ENCODE measurements at regions not wholly inside any gene's neighbourhood (a gene's known extent, or its start where the extent isn't known, plus 50 kb on each side); places are given as distances from the start of the nearest gene placed in this dataset.

GRCh38 chr12:39037115-39037514, 131.7 kb upstream of the CPNE8 start:
- DNase-seq (no peak), ATAC-seq (no peak)
- no peak overlapping the region for H3K27ac ChIP-seq
- H3K9me3 ChIP-seq = no peaks in the 10 kb centered on the region
- intact Hi-C loops (cut with DNase I) = no loop called here
- H3K4me3 ChIP-seq = no peak overlapping the region
- TF ChIP-seq POLR2A (IDR thresholded peaks at IDR 0.05) = no peak
- TF ChIP-seq, protein P1, sequence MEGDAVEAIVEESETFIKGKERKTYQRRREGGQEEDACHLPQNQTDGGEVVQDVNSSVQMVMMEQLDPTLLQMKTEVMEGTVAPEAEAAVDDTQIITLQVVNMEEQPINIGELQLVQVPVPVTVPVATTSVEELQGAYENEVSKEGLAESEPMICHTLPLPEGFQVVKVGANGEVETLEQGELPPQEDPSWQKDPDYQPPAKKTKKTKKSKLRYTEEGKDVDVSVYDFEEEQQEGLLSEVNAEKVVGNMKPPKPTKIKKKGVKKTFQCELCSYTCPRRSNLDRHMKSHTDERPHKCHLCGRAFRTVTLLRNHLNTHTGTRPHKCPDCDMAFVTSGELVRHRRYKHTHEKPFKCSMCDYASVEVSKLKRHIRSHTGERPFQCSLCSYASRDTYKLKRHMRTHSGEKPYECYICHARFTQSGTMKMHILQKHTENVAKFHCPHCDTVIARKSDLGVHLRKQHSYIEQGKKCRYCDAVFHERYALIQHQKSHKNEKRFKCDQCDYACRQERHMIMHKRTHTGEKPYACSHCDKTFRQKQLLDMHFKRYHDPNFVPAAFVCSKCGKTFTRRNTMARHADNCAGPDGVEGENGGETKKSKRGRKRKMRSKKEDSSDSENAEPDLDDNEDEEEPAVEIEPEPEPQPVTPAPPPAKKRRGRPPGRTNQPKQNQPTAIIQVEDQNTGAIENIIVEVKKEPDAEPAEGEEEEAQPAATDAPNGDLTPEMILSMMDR (IDR thresholded peaks at IDR 0.05) = no peak
- H3K4me1 ChIP-seq = no peaks in the 10 kb centered on the region
- WGBS, 4 donors = 80 to 89% (median 87%) methylated on average over 2 of the region's 2 CpGs
- H3K36me3 ChIP-seq = no peaks in the 10 kb centered on the region
- H3K27me3 ChIP-seq = no peaks in the 10 kb centered on the region

- TF ChIP-seq POLR2A (IDR thresholded peaks at IDR 0.05) = no peak
- TF ChIP-seq, protein P1 (IDR thresholded peaks at IDR 0.05) = no peak
- no peak for DNase-seq
- 74 to 100% (median 87%) methylated on average over 1 of the region's 1 CpG for WGBS, 4 donors
- Histone ChIP-seq H3K9me3 (no peaks in the 10 kb centered on the region), H3K27ac (no peak overlapping the region), H3K27me3 (no peaks in the 10 kb centered on the region), H3K4me3 (no peak overlapping the region), H3K36me3 (no peaks in the 10 kb centered on the region), H3K4me1 (no peaks in the 10 kb centered on the region)
- ATAC-seq = no peak
- intact Hi-C loops (cut with DNase I) = no loop called here
Observed at GRCh38 chr12:39036105-39036504, 130.7 kb upstream of the CPNE8 start.

- H3K9me3 ChIP-seq = no peaks in the 10 kb centered on the region
- no peaks in the 10 kb centered on the region for H3K36me3 ChIP-seq
- no peaks in the 10 kb centered on the region for H3K27me3 ChIP-seq
- WGBS, 4 donors = 81 to 92% (median 86%) methylated on average over 4 of the region's 4 CpGs
- no peak overlapping the region for H3K4me3 ChIP-seq
- H3K4me1 ChIP-seq = no peaks in the 10 kb centered on the region
- DNase-seq (no peak), ATAC-seq (no peak)
- no peak overlapping the region for H3K27ac ChIP-seq
- TF ChIP-seq POLR2A (IDR thresholded peaks at IDR 0.05) = no peak
- TF ChIP-seq, protein P1 (IDR thresholded peaks at IDR 0.05) = no peak
- intact Hi-C loops (cut with DNase I) = no loop called here
Observed at GRCh38 chr12:39033782-39034181, 128.4 kb upstream of the CPNE8 start.

- Histone ChIP-seq H3K4me1 (no peaks in the 10 kb centered on the region), H3K36me3 (no peaks in the 10 kb centered on the region), H3K9me3 (no peaks in the 10 kb centered on the region), H3K27ac (no peak overlapping the region), H3K4me3 (no peak overlapping the region), H3K27me3 (no peaks in the 10 kb centered on the region)
- ATAC-seq (no peak), DNase-seq (no peak)
- TF ChIP-seq, protein P1 (IDR thresholded peaks at IDR 0.05) = no peak
- no peak for TF ChIP-seq POLR2A (IDR thresholded peaks at IDR 0.05)
- intact Hi-C loops (cut with DNase I) = no loop called here
- WGBS, 4 donors = 70 to 83% (median 74%) methylated on average over 2 of the region's 2 CpGs
Observed at GRCh38 chr12:39032448-39032847, 127.1 kb upstream of the CPNE8 start.
